Activated CD8-positive, alpha-beta memory T cell treated with anti-CD3 and anti-CD28 coated beads, Interleukin-2, amount 50 U/mL, for 48 hours (primary cell): ENCODE measurements at regions not wholly inside any gene's neighbourhood (a gene's known extent, or its start where the extent isn't known, plus 50 kb on each side); places are given as distances from the start of the nearest gene placed in this dataset.
"Not testable (repeated sequence)": the region's sequence is repeated elsewhere in the genome, so short reads cannot be mapped to it uniquely, and the experiment has no call there.

Experiments used
- DNase-seq: peaks from one replicate; pipeline ENCODE4 v3.0.0-alpha.2; 2020

DNA sequence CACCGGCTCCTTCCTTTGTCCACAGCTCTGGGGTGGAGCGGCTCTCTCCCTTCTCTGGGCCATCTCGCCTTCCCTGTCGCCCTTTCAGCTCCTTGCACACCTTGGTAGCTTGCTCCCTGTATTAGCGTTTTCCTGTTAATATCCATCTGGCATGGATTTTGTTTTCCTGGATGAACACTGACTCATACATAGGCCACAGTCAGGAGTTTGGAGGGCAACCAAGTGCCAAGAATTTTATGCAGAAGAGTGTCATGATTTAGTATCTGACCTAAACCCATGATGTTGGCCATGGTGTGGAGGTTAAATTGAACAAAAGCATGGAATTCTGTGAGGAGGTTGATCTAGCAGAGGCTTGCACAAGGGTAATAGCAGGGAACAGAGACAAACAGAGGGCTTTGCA, 180.9 kb downstream of the AIPL1 start:
- no peak for DNase-seq

- not testable (repeated sequence) for DNase-seq
Measured at GRCh38 chr17:6251640-6252039, 181.5 kb downstream of the WSCD1 start.

GRCh38 chr17:6249732-6250131, 179.6 kb downstream of the WSCD1 start:
- DNase-seq: no peak

DNA sequence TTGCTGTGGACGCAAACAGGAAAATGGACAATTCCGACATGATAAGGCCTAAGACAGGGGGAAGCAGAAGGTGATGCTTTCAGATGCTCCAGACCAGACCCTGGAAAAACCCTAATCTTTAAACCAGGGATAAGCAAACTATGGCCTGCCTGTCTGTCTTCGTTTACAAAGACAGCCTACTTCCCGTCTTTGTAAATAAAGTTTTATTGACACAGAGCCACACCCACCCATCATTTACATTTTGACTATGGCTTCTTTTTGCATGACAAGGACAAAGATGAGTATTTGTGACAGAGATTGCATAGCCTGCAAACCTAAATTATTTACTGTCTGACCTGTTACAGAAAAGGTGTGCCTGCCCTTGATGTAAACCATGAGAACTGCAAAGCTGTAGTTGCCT, 177.9 kb downstream of the WSCD1 start:
- no peak for DNase-seq

DNA sequence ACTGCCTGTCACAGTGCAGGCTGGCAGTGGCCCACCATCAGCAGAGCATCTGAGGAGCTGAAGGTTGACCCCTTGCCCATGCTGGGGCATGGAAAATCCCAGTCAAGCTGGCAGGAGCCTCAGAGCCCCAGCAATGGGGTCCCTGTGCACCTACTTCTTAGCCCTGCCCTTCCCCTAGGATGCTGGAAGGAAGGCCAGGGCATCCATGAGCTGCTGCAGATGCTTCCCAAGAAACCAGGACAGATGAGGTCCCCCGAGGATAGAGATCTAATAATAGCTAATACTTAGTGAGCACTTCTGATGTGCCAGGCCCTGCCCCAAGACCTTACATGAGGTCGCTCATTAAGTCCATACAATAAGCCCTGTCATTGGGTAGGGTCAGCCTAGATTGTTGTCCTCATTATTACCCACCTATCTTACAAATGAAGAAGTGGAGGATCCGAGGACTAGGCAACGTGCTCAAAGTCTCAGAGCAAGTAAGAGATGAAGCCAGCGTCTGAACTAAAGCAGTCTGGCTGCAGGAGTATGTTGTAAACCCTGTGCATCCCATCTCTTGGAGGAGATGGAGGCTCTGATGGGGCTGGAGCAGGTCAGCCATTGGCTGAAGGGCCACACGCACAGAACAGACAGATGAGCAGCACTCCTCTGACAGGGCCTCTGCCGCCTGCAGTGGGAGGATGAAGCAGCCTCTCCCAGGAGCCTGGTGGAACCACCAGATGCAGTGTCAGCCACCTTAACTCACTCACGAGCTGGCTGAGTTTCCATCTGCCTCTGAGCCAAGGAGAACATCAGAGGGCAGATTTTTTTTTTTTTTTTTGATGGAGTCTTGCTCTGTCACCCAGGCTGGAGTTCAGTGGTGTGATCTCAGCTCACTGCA, 175.4 kb downstream of the WSCD1 start:
- no peak for DNase-seq

GRCh38 chr17:6244796-6245195, 174.6 kb downstream of the WSCD1 start:
- DNase-seq: no peak

- no peak for DNase-seq
Measured at GRCh38 chr17:6244253-6244652, 174.1 kb downstream of the WSCD1 start.

GRCh38 chr17:6243186-6243585, 173.0 kb downstream of the WSCD1 start:
- no peak for DNase-seq

DNA sequence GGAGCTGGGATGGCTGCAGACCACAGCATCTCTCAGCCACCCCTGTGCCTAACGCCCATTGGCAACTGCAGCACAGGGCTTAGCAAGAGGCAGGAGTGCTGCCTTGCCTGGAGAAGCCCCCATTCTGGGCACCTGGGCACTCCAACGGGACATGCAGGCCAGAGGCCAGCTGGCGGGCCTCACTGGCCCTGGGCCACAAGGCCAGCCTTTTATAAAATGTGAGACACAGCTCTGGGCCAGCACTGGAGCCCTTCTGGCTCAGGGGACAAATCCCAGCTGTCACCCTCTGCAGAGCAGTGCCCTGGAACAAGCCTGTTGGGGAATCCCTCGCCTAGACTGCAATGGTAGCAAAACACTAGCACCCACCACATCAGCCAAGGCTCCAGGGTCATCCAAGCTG, 171.8 kb downstream of the WSCD1 start:
- DNase-seq: no peak

GRCh38 chr17:6241381-6241780, 171.2 kb downstream of the WSCD1 start:
- DNase-seq: no peak

DNA sequence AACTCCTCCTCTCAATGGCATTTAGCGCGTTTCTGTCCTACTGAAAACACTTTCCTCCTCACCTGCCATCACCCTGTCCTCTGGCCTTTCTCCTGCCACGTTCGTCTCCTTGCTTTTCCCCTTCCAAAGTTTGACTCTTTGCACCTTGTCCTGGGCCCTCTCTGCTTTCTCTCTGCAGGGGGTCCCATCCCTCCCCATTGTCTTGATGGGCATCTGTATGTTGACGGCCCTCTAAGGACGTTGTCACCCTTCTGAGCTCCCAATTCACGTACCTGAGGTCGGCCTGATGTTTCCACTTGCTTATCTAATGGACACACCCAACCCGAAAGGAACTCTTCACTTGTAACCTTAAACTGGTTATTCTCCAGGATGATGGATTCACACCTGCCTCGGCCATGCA, 170.4 kb downstream of the WSCD1 start:
- no peak for DNase-seq

GRCh38 chr17:6240001-6240400, 169.8 kb downstream of the WSCD1 start:
- DNase-seq: no peak

- no peak for DNase-seq
Measured at GRCh38 chr17:6239241-6239798, 169.1 kb downstream of the WSCD1 start.

GRCh38 chr17:6233856-6234255, 163.7 kb downstream of the WSCD1 start:
- peak; percentile 34 for DNase-seq

GRCh38 chr17:6233339-6233738, 163.2 kb downstream of the WSCD1 start:
- DNase-seq: no peak

DNA sequence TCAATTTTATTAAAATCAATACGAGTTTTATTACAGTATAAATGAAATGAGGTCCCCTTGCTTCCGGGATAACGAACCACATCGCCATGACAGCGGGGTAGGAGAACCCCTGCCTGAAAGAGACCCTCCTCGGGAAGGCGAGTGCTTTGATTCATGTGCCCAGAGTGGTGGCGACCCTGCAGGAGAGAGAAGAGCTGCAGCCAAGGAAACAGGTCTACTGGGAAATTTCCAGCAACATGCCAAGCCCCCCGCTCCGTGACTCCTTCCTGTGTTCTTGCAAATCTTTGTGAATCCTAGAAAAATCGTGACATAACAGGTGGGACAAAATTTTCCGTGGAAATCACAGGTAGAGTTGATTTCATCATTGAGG, 162.5 kb downstream of the WSCD1 start:
- no peak for DNase-seq

DNA sequence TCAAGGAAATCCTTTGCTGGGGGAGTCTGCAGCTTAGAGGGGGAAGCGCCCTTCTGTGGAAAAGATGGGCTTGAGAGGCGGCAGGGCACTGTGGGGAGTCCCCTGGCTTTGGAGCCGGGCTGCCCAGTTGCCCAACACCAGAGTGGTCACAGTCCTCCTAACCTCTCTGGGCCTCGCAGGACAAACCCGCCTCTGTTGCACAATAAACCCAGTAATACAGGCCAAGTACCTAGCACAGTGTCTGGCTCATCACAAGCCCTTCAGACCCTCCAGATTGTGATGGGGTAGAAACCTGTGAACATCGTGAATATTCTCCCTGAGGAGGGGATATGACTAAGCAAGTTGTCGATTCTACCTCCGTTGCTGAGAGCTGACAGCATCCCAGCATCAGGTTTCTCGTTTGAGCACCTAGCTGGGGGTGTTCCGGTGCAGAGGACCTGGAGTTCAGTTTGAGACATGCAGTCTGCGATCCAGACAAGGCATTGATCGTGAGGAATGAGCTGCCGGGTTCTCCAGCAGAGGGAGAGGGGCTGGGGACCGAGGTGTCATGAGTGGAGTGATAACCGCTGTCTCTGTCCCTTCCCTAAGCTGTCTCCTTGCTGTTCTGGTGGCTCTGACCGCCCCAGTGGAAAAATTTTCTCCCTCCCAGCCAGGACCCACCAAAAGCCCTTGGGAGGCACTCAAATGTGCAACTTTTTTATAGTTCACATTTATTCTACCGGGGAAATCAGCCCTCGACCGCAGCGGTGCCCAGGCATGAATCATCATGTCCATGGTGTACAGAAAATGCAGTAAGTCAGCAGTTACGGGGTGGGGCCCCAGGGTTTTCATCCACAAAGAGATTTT, 161.9 kb downstream of the WSCD1 start:
- peak; percentile 26 for DNase-seq

DNA sequence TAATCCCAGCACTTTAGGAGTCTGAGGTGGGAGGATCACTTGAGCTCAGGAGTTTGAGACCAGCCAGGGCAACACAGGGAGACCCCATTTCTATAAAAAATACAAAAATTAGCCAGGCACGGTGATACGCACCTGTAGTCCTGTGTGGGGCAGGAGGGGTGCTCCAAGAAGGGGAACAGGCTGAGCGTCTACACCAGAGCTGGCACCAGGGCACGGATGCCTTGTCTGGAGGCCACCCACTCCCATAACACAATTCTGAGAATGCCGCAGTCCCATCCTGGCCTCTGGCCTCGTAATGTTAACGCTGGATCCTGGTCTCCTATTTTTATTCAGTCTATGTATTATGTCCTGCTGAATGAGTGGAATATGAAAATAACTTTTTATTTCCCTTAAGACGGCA, 161.3 kb downstream of the WSCD1 start:
- DNase-seq: peak; percentile 8

- DNase-seq: no peak
Measured at GRCh38 chr17:6218333-6218732, 148.2 kb downstream of the WSCD1 start.

- DNase-seq: no peak
Measured at GRCh38 chr17:6215071-6216035, 145.2 kb downstream of the WSCD1 start.

DNA sequence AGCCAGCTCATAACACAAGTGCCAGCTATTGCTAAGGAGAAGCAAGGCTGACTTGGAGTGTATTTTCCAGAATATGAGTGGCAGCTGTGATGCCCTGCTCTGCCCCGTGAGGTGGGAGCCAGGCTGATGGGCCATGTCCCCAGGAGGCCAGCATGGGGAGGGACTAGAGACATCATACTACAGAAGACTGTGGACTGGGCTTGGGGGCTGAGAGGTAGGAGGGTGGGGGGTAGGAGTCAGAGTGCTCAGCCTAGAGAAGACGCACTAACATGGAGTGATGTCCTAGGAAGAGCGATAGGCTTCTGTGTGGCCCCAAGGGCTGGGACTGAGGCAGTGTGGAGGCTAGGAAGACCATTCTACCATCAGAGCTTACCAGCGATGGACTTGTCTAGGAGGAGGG, 143.7 kb downstream of the WSCD1 start:
- no peak for DNase-seq

- no peak for DNase-seq
Measured at GRCh38 chr17:6212766-6213165, 142.6 kb downstream of the WSCD1 start.

GRCh38 chr17:6209829-6210228, 139.7 kb downstream of the WSCD1 start:
- DNase-seq: no peak
